Spleen (tissue), 11 donors: ENCODE measurements at regions not wholly inside any gene's neighbourhood (a gene's known extent, or its start where the extent isn't known, plus 50 kb on each side); places are given as distances from the start of the nearest gene placed in this dataset.

ENCODE experiments used
- DNase-seq: peaks from one replicate; pipeline ENCODE4 v3.0.0-alpha.2; 2020
- H3K27ac ChIP-seq, 8 donors: fragments of 200-600 bp; sonication (generic) in 7 of 8; 1 replicate in 4 of 8; 2 replicates in 4 of 8; pipeline versions ENCODE4 v1.5.0 to v1.8.0; 2016 to 2021; ENCODE audit warnings: inconsistent platforms in 4 of 8, mild to moderate bottlenecking in 4 of 8, moderate library complexity in 1 of 8
- H3K27me3 ChIP-seq, 7 donors: fragments of 200-600 bp; sonication (generic) in 6 of 7; replicated peaks in 1 of 7; 1 replicate in 4 of 7; 2 replicates in 3 of 7; pipeline versions ENCODE4 v1.5.0 to v1.8.0; 2016 to 2021; ENCODE audit warnings: inconsistent platforms in 3 of 7, mild to moderate bottlenecking in 1 of 7
- H3K36me3 ChIP-seq, 6 donors: fragments of 200-600 bp; sonication (generic) in 5 of 6; 1 replicate in 4 of 6; 2 replicates in 2 of 6; pipeline versions ENCODE4 v1.5.0 to v1.8.0; 2016 to 2021; ENCODE audit warnings: inconsistent platforms in 2 of 6
- H3K4me1 ChIP-seq, 6 donors: fragments of 200-600 bp; sonication (generic) in 5 of 6; 1 replicate in 3 of 6; 2 replicates in 3 of 6; pipeline versions ENCODE4 v1.5.0 to v1.8.0; 2016 to 2021; ENCODE audit warnings: inconsistent platforms in 3 of 6
- H3K4me3 ChIP-seq, 8 donors: fragments of 200-600 bp; sonication (generic) in 7 of 8; 1 replicate in 4 of 8; 2 replicates in 4 of 8; pipeline versions ENCODE4 v1.5.0 to v1.8.0; 2016 to 2021; ENCODE audit warnings: inconsistent platforms in 4 of 8, mild to moderate bottlenecking in 4 of 8, moderate library complexity in 2 of 8
- H3K9me3 ChIP-seq, 8 donors: fragments of 200-600 bp; sonication (generic) in 7 of 8; 1 replicate in 4 of 8; 2 replicates in 4 of 8; pipeline versions ENCODE4 v1.5.0 to v1.8.0; 2016 to 2021; ENCODE audit warnings: inconsistent platforms in 4 of 8
- POLR2A ChIP-seq, 3 donors: fragments of 450-650 bp; IDR thresholded peaks; one replicate each; pipeline ENCODE4 v1.5.1; 2017; ENCODE audit warnings: antibody characterized with exemption in 3 of 3, mild to moderate bottlenecking in 1 of 3
- POLR2AphosphoS5 ChIP-seq, 3 donors: sonication (generic); formaldehyde crosslinking; IDR thresholded peaks; one replicate each; pipeline ENCODE4 v1.5.1; 2017; ENCODE audit warnings: antibody characterized with exemption in 3 of 3
- WGBS, 5 donors: extraction: QIAGEN DNeasy Blood & Tissue Kit in 3 of 5; methylation state at CpG; one replicate each; pipeline versions ENCODE4 v1.1.5 to v1.1.7; 2013 to 2018; 5-methylcytosine and 5-hydroxymethylcytosine counted together
- intact Hi-C: fragments of 100-400 bp; cut with DNase I; formaldehyde crosslinking; loops from one replicate; pipeline ENCODE4 v1.15.0; 2023; ENCODE audit warnings: low total_unique reads
- small RNA-seq, 4 donors: library from RNA; depleted of rRNA; stranded (forward); fragments of <200 nt; gene quantifications; one replicate each; pipeline ENCODE3, GENCODE V24; 2016
- TF ChIP-seq, protein P1 (sequence below), 11 experiments: fragments of 200-600 bp in 7 of 11; fragments of 450-650 bp in 4 of 11; sonication (generic) in 4 of 11; IDR thresholded peaks in 8 of 11; conservative IDR thresholded peaks in 3 of 11; 1 replicate in 7 of 11; 2 replicates in 4 of 11; pipeline versions ENCODE4 v1.4.0 to v1.8.0; 2016 to 2021; ENCODE audit warnings: antibody characterized with exemption in 11 of 11, inconsistent platforms in 4 of 11, mild to moderate bottlenecking in 1 of 11
- donor health status: healthy with polysubstance abuse.
- donor health status: DM: no; HTN: no; CAD: no; lungs with moderate emphysema.
- donor health status: DM: no; HTN: no; CAD: no.
- donor health status: Bipolar disorder and iron deficiency.
- donor health status: healthy.
- donor health status: DM: no; HTN: no; CAD: no.
- donor health status: DM: yes; HTN: yes; CAD: no.

DNA sequence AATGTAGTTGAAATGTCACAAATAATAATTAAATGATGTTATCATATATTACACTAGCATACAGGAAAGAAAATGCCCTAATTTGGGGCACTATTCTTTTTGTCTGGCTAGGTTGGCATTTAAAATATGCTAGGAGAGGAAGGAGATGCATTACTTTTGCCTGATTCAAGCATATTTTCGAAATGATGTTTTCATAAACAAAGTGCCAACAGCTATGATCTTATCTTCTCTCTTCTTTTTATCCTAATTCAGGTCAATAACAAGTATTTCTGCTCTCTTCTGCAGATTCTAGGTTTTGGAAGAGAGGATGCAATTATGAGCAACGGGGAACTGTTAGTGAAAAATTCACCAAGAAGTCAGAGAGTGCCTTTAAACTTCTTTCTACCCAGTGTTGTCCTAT is 55.8 kb upstream of the NR2F2 start:
- TF ChIP-seq POLR2AphosphoS5 (IDR thresholded peaks at IDR 0.05) (no peak), POLR2A (IDR thresholded peaks at IDR 0.05) (no peak)
- TF ChIP-seq, protein P1, sequence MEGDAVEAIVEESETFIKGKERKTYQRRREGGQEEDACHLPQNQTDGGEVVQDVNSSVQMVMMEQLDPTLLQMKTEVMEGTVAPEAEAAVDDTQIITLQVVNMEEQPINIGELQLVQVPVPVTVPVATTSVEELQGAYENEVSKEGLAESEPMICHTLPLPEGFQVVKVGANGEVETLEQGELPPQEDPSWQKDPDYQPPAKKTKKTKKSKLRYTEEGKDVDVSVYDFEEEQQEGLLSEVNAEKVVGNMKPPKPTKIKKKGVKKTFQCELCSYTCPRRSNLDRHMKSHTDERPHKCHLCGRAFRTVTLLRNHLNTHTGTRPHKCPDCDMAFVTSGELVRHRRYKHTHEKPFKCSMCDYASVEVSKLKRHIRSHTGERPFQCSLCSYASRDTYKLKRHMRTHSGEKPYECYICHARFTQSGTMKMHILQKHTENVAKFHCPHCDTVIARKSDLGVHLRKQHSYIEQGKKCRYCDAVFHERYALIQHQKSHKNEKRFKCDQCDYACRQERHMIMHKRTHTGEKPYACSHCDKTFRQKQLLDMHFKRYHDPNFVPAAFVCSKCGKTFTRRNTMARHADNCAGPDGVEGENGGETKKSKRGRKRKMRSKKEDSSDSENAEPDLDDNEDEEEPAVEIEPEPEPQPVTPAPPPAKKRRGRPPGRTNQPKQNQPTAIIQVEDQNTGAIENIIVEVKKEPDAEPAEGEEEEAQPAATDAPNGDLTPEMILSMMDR (IDR thresholded peaks at IDR 0.05 in 8 of 11, conservative IDR thresholded peaks at IDR 0.05 in 3 of 11), result no peak
- H3K4me1 ChIP-seq, result no peaks in the 10 kb centered on the region
- H3K36me3 ChIP-seq, result peaks cover 0 to 17% (median 0%) of the 10 kb centered on the region in 6 donors
- H3K27ac ChIP-seq, result no peak overlapping the region
- intact Hi-C loops, result no loop called here
- H3K4me3 ChIP-seq, result no peak overlapping the region
- H3K9me3 ChIP-seq, result no peaks in the 10 kb centered on the region
- DNase-seq, result no peak
- WGBS, 5 donors, result 52 to 79% (median 72%) methylated on average over 2 of the region's 2 CpGs
- H3K27me3 ChIP-seq, result no peaks in the 10 kb centered on the region

DNA sequence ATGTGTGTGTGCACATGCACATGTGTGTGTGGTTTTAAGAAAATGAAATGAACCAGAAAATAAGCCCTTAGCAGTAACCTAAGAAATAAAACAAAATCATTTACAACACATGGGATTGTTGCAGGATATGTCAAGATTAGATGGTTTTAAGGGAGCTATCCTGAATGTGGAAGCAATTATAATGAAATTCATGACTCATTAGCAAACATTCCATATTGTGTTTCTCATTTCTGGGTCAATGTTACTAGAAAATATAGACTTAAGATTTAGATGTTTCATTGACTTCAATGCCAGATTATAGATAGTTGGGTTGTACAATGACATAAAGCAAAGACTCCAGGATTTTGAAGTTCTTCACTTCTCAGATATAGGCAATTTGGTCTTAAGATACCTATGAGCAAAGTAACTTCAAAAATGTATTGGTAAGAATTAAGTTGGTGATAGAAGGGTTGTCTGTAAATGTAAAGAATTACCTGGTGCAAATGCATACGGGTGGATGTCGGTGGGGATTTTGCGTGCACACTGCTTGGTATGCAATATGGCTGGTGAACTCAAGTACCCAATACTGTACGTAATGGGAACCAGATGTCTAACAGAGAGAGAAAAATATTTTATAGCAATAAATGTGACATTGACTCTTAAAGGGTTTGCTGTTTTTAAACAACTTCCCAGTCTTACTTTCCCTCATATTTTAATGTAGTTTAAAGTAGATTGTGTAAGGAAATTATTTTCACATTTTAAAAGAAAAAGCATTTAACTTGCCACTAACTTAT is 53.9 kb upstream of the NR2F2 start:
- no peak overlapping the region for H3K4me3 ChIP-seq
- no peak for DNase-seq
- H3K36me3 ChIP-seq, result peaks cover 0 to 22% (median under 1%) of the 10 kb centered on the region in 6 donors
- 79 to 92% (median 89%) methylated on average over 4 of the region's 4 CpGs for WGBS, 5 donors
- intact Hi-C loops, result no loop called here
- H3K27me3 ChIP-seq, result no peaks in the 10 kb centered on the region
- H3K9me3 ChIP-seq, result peaks cover 0 to 7% (median 0%) of the 10 kb centered on the region in 8 donors
- H3K27ac ChIP-seq, result no peak overlapping the region
- no peak for TF ChIP-seq POLR2A (IDR thresholded peaks at IDR 0.05)
- TF ChIP-seq POLR2AphosphoS5 (IDR thresholded peaks at IDR 0.05), result no peak
- TF ChIP-seq, protein P1 (IDR thresholded peaks at IDR 0.05 in 8 of 11, conservative IDR thresholded peaks at IDR 0.05 in 3 of 11), result no peak
- no peaks in the 10 kb centered on the region for H3K4me1 ChIP-seq

Small RNA genes lying in the stretch of these regions (small RNA-seq; reads per million reads assigned to genes)
- 0 reads per million in 4 donors for gene AC012409.4
- gene RNU2-3P, result 0.40 to 0.60 (median 0.52) reads per million in 4 donors
